NCI-H2081 treated with DMSO at 0.1 percent for 48 hours (cell line): ENCODE measurements at regions not wholly inside any gene's neighbourhood (a gene's known extent, or its start where the extent isn't known, plus 50 kb on each side); places are given as distances from the start of the nearest gene placed in this dataset.
"Not testable (repeated sequence)": the region's sequence is repeated elsewhere in the genome, so short reads cannot be mapped to it uniquely, and the experiment has no call there.

ENCODE experiments used
- DNase-seq: peaks from one replicate; lab custom pipeline; 2025; lab: John Stamatoyannopoulos, UW

GRCh38 chr1:59179673-59180072 is 117.2 kb upstream of the FGGY start:
- no peak for DNase-seq

DNA sequence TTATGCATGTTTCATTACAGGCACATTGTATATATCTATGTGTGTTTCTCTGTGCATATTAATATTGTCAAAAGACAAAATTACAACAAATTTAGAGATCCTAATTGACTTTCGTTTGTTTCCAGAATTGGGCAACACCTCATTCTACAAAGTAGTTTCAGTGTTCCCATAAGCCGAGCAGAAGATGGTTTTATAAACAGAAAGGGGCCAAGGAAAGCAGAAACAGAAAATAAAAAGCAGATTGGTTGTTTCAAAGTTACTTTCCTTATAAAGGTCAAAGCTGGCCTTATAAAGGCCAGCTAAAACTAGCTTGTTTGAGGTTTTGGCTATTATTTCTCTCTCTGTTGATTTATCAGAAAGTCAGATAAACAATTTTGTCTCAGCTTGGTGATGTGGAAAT is 116.2 kb upstream of the FGGY start:
- DNase-seq = no peak

DNA sequence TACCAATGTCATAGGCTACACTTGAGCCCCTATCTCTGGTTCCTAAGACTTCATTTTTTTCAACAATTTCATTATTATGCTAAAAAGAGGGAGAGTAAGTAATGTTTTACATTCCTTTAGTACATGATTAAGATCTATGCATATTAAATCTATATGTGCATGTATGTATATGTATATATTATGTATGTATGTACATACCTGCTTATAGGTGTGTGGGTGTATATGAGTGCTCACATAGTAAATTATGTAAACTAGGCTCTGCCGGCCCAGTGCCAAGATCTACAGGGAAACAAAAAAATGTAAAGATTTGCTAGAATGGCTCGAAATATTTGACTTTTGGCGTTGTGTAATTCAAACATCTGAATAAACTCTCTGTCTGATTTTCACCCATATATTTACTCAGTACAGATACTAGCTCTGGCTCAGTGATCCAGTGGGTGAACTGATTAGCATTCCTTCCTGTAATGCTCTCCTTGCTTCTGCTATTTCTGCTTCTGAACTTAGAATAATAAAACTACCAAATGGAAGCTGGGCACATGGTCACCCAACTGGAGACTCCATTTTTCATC is 113.1 kb upstream of the FGGY start:
- no peak for DNase-seq

- DNase-seq = no peak
These were observed 112.5 kb upstream of the FGGY start for GRCh38 chr1:59184365-59184905.

DNA sequence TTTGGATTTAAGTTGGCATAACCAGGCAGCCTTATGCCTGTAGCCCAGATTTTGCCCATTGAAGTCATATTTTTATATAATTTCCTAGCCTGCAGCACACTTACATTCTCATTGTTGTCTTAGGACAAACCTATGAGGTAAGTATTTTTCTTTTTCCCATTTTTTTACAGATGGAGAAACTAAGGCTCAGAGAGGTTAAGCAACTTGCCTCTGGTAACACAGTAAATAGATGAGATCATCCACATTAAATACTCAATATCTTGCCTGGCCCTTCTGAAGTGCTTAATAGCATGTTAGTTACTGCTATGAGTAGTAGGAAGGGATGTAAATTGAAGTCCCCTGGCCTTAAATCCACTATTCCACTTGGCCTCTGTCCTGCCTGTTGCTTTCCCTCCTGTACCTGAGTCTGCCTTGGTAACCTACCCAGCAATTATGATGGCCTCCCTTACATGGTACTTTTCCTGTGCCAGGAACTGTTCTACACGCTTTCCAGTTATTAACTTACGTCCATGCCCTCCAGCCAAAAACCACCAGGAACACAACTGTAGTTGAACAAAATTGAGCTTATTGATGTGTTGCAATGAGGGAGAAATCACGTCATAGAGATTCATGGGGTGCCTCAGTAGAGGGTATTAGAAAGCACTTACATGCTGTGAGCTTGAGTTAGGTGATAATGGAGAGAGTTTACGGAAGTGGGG is 111.6 kb upstream of the FGGY start:
- no peak for DNase-seq

DNA sequence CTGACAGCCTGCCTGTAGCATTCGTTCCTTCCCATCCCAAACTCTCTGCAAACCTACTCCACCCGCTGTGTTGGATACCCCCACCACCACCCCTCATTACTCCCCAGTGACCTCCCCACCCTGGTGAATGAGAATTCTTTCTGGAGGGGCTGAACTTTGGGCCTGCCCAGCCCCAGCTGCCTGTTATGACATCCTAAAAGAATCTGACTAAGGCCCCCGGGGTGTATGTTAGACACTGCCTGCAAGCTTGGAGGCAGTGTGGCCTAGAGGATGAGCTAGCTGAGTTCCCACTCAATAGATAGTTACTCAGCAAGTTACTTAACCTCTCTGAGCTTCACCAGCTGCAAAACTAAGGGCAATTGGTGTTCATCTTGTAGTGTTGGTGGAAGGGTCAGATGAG is 110.2 kb upstream of the FGGY start:
- no peak for DNase-seq

- no peak for DNase-seq
These were observed 108.3 kb upstream of the FGGY start for GRCh38 chr1:59188413-59189213.

- no peak for DNase-seq
These were observed 103.3 kb upstream of the FGGY start for GRCh38 chr1:59193443-59194093.

GRCh38 chr1:59194621-59195020 is 102.3 kb upstream of the FGGY start:
- DNase-seq = no peak

- DNase-seq = no peak
These were observed 101.7 kb upstream of the FGGY start for GRCh38 chr1:59195151-59195550.

GRCh38 chr1:59198564-59198963 is 98.3 kb upstream of the FGGY start:
- DNase-seq = no peak

DNA sequence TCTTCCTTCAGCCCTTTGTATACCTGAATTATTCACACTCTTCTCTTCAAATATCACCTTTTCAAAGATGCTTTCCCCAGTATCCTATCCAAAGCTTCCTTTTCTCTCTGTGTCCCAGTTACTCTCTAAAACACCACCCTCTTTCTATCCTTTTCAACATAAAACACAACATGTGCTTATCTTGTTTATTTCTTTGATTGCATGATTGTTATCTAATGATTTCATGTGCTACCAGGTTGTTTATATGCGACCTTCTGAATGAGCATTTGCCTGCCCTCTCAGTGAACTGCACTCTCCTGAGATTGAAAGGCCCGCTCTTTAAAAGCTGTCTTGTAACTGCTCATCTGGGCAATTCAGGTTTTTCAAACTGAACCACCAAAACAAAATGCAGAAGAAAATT is 97.7 kb upstream of the FGGY start:
- DNase-seq = no peak

DNA sequence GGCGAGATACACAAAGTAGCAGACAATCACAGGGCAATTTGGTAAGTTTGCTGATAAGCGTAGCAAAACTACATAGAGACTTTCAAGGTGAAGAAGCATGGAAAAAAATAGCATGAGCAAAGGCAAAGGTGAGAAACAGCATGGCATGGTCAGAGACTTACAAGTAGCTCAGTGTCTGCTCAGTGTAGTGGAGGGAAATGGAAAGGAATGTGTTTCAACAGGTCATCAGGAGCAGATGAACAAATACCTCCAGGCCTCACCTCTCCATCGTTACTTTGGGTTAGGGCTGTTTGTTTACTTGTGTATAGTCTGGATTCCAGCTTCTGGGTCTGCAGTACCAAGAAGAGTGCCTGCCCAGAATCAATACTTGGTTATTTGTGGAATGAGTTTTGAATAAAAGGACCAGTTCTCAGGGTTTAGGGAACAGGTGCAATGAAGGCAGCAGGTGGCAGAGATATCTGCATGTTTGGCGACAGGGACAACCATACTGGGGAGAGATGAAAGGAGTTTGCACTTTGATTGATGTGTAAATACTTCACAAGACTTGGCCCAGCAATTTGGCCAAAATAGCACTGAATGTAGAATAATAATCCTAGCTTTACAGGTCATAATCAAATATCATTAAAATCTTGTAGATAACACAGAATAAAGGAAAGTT is 97.0 kb upstream of the FGGY start:
- peak; percentile 21 for DNase-seq

- DNase-seq = no peak
These were observed 95.6 kb upstream of the FGGY start for GRCh38 chr1:59201341-59201740.

DNA sequence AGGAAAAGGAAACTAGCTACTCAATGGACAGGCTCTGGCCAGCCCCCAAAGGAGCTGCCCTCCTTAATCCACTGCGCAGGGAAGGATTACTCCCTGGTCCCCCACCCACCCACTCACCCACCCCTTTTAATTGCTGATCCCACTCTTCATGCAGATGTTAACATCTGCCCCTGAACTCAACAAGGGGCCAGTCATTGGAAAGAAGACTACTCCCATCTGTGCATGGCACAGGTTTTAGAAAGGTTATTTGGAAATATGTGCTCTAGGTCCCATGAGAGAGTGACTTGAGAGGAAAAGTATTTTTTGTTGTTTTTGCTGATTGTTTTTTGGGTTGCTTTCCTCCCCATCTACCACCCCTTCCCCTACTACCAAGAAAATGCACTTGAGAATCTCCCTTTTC is 94.4 kb upstream of the FGGY start:
- DNase-seq = no peak

DNA sequence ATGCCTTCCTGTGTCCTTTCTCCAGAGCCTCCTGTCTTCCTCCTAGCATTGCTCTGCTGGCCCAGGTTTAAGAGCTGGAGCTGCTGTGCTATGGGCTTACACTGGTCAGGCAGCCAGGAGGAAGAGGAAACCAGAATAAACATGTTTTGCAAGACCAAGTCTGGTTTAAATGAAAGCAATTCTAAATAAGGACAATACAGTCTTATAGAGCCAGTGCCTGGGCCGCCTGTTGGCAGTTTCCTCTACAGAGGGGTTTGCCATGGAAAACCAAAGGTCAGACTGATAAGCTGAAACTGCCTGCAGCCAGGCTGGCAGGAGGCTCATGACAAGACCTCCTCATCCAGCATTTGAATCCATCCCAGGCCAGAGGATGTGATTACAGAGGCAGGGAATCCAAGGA is 92.9 kb upstream of the FGGY start:
- DNase-seq = no peak

- not testable (repeated sequence) for DNase-seq
These were observed 90.3 kb upstream of the FGGY start for GRCh38 chr1:59206616-59207015.

GRCh38 chr1:59210430-59210829 is 86.5 kb upstream of the FGGY start:
- DNase-seq = not testable (repeated sequence)

GRCh38 chr1:59212706-59213105 is 84.2 kb upstream of the FGGY start:
- no peak for DNase-seq

- peak; percentile 63 for DNase-seq
These were observed 82.4 kb upstream of the FGGY start for GRCh38 chr1:59214248-59215208.
